Inferior parietal cortex (tissue), 1 donor: ENCODE measurements at regions not wholly inside any gene's neighbourhood (a gene's known extent, or its start where the extent isn't known, plus 50 kb on each side); places are given as distances from the start of the nearest gene placed in this dataset.

Source experiments
- DNase-seq: peaks from one replicate; pipeline ENCODE4 v3.0.0-alpha.2; 2016; ENCODE audit errors: extremely low spot score

DNA sequence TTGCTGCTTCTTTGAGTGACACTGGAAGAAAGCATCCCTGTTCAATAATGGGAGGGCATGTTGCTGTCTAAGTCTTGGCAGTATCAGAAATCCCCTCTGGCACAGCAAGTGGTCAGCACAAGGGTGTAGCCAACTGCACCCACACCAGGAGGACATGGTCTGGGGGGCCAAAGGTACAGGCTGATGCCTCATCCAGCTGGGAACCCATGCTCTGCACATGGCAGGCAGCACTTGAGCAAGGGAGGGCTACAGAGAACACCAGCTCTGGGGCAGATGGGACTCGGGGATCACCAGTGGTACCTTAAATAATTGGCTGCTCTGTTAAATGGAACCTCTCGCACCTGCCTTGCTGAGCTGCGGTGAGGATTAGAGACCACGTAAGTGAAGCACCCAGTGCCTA lies 265.2 kb downstream of the SYK start:
- DNase-seq = no peak

- no peak for DNase-seq
Measured at GRCh38 chr9:91067306-91067860, 265.8 kb downstream of the SYK start.

DNA sequence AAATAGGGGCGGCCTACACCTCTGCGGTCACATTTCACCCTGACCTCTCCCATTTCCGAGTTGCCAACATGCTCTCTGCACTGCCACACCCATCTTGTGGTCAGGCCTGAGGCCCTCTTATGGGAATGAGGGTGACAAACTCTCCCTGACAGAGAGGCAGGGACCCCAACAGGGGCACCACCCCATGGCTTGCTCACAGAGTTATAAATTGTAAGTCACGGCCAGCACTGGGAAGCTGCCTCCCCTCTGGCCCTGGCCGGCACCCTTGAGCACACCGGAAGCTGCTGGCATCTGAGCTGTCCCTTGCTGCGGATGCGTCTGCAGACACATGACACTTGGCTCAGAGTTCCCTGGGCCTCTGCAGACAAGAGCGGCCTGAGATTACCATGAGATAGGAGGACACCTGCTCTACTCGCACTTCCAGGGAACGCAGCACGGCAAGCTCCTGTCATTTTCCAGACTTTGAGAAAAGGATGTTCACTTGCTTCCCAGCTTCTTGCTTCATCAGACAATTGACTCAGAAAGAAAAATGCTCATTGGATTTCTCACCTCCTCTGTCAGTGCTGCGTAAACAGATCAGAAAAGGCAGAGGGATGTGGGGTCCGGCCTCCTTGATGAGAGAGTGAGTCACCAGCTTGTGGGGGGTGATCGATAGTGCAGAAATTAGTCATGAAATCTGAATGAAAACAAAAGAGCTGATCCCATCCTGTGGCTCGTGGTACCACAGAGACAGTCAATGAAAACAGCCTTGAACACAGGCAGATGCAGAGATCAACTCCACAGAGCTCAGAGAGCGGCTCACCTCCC lies 269.8 kb downstream of the SYK start:
- no peak for DNase-seq

GRCh38 chr9:91073049-91073810 lies 271.6 kb downstream of the SYK start:
- DNase-seq = no peak

DNA sequence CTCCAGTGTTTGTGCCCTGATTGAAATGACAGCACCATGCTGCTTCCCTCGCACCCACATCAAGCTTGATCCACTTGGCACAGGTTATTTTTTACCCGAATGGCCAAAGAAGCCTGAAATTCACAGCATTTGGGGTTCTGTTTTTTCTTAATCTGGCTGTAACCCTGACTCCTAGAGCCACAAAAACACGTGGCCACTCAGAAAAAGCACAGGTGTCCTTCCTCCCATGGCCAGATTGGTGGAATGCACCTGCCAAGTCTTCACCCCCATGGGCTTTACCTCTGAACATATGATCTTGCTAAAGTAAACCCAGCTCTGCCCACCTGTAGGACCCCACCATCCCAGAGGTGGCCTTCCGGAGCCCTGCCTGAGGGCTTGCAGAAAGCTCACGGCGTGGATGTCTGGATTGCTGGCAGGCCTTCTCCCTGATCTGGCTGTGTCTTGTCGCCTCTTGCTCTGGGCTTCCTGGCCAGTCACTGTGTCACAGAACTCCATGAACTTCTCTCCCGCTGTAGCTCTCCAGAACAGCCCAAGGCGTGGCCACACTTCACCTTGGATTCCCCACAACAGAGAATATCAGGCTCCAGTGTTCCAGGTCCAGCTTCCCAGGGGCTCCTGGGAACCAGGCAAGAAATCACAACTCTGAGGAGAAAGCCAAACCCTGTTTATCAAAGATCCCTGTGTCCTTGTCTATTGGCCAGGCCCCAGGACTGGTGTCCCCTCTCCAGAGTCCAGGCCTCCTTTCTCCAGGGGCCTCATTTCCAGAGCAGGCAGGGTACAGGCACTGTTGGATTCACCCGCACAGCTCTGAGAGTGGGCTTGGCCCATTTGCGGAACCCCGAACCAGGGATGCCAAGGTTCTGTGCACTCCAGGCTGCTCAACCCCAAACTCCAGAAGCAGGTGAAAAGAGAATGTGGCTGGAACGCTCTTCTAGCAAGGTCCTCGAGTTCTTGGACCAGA lies 272.5 kb downstream of the SYK start:
- DNase-seq = no peak

- no peak for DNase-seq
Measured at GRCh38 chr9:91074866-91075265, 273.2 kb downstream of the SYK start.

GRCh38 chr9:91075279-91075678 lies 273.7 kb downstream of the SYK start:
- DNase-seq = no peak

GRCh38 chr9:91077624-91078368 lies 276.2 kb downstream of the SYK start:
- DNase-seq = no peak

DNA sequence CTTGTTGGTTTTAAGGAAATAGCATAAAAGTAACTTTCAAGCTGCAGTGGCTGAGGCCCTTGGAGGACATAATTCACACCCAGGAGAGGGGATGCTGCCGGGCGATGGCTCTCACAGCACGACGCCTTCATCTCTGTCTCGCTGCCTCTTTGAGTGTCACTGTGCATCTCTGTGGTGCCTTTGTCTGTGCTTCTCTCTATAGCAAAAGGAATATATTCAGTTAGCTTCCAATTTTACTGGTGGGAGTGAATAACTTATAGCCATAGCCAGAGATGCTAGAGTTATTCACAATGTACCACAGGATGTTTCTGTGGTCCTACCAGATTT lies 276.7 kb downstream of the SYK start:
- no peak for DNase-seq

DNA sequence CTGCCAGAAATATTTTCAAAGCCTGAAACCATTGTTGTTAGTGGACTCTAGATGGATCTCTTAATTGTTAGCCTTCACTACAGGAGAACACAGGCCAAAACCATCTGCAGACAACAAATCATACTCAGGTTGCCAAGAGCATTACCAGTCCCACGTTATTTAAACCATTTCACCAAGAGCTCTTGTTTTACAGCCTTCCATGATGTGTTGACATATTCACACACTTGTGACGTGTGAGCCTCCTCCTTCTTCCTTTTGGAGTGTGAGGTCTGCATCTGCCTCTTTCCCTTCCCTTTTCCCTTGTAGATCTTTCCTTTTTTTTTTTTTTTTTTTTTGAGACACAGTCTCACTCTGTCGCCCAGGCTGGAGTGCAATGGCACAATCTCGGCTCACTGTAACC lies 279.0 kb downstream of the AUH start:
- no peak for DNase-seq

- DNase-seq = no peak
Measured at GRCh38 chr9:91084896-91085516, 276.7 kb downstream of the AUH start.

- DNase-seq = no peak
Measured at GRCh38 chr9:91085517-91086291, 276.0 kb downstream of the AUH start.

GRCh38 chr9:91086657-91087461 lies 274.9 kb downstream of the AUH start:
- DNase-seq = no peak

DNA sequence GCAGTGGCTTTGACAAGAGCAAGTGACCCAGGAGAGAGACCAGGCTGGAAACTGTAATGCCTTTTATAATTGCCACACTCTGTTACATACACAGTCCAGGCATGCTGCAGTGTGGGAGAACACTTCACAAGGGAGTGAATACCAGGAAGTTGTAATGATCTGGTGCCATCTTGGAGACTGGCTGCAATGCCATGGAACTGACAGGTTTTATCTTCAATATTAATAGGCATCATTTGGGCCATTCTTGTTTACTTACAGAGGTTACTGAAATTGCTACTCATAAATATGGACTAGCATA lies 274.3 kb downstream of the AUH start:
- no peak for DNase-seq

- no peak for DNase-seq
Measured at GRCh38 chr9:91089405-91090129, 272.2 kb downstream of the AUH start.

DNA sequence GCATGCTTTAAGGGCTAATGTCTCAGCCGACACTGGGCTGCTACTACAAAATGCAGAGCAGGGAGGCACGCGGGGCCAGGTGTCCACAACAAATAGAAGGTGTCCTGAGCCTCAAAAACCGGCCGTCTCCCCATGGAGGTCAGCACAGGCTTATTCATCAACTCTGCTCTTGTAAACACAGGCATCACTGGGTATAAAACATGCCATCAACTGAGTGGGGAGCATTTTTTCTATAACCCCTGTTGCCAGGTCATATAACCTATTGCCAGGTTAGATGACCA lies 271.6 kb downstream of the AUH start:
- DNase-seq = no peak

DNA sequence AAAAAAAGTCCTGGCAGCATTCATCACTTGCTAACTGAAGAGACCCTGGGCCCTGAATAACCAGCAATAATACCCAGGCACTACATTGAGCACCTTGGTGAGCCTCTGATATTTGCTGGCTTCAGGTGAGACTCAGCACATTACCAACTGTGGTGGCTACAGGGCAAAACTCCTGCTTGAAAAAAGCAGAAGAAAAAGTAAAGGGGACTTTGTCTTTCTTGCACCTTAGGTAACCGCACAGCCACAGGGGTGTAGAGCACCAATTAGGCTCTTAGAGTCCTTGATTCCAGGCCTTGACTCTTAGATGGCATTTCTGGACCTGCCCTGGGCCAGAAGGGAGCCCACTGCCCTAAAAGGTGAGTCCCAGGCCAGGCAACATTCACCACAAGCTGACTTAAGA lies 269.5 kb downstream of the AUH start:
- no peak for DNase-seq

GRCh38 chr9:91094324-91095088 lies 267.2 kb downstream of the AUH start:
- DNase-seq = no peak
